Epidermal melanocyte (primary cell): ENCODE measurements at regions not wholly inside any gene's neighbourhood (a gene's known extent, or its start where the extent isn't known, plus 50 kb on each side); places are given as distances from the start of the nearest gene placed in this dataset.

Source experiments
- DNase-seq: peaks from one replicate; pipeline ENCODE4 v3.0.0; 2011; ENCODE audit warnings: low spot score; ENCODE audit not compliant: insufficient read length

GRCh38 chr2:234606896-234607295 is 110.0 kb upstream of the ARL4C start:
- no peak for DNase-seq

- DNase-seq, result no peak
These were observed 106.7 kb upstream of the ARL4C start for GRCh38 chr2:234603619-234604018.

- DNase-seq, result no peak
These were observed 104.3 kb upstream of the ARL4C start for GRCh38 chr2:234601213-234601612.

GRCh38 chr2:234597576-234597861 is 100.6 kb upstream of the ARL4C start:
- no peak for DNase-seq

GRCh38 chr2:234596696-234597575 is 100.1 kb upstream of the ARL4C start:
- DNase-seq, result no peak

- DNase-seq, result no peak
These were observed 98.9 kb upstream of the ARL4C start for GRCh38 chr2:234595829-234596228.

GRCh38 chr2:234594715-234595114 is 97.8 kb upstream of the ARL4C start:
- DNase-seq, result no peak

GRCh38 chr2:234593636-234594035 is 96.8 kb upstream of the ARL4C start:
- DNase-seq, result no peak

- no peak for DNase-seq
These were observed 95.7 kb upstream of the ARL4C start for GRCh38 chr2:234592541-234592940.

- DNase-seq, result no peak
These were observed 93.2 kb upstream of the ARL4C start for GRCh38 chr2:234590076-234590475.

- DNase-seq, result peak; percentile 57
These were observed 91.2 kb upstream of the ARL4C start for GRCh38 chr2:234588054-234588430.

- no peak for DNase-seq
These were observed 90.6 kb upstream of the ARL4C start for GRCh38 chr2:234587341-234588053.

GRCh38 chr2:234583331-234583730 is 86.5 kb upstream of the ARL4C start:
- DNase-seq, result no peak

- no peak for DNase-seq
These were observed 83.8 kb upstream of the ARL4C start for GRCh38 chr2:234580686-234581085.

- no peak for DNase-seq
These were observed 82.5 kb upstream of the ARL4C start for GRCh38 chr2:234579231-234579962.

- DNase-seq, result no peak
These were observed 81.5 kb upstream of the ARL4C start for GRCh38 chr2:234578389-234578788.

- DNase-seq, result no peak
These were observed 80.3 kb upstream of the ARL4C start for GRCh38 chr2:234577191-234577590.

GRCh38 chr2:234571620-234572407 is 74.9 kb upstream of the ARL4C start:
- DNase-seq, result no peak

- DNase-seq, result no peak
These were observed 73.6 kb upstream of the ARL4C start for GRCh38 chr2:234570476-234570875.

GRCh38 chr2:234569776-234570430 is 73.0 kb upstream of the ARL4C start:
- no peak for DNase-seq

- DNase-seq, result no peak
These were observed 69.7 kb upstream of the ARL4C start for GRCh38 chr2:234566622-234567021.
